ENCODE measurements at regions not wholly inside any gene's neighbourhood (a gene's known extent, or its start where the extent isn't known, plus 50 kb on each side); places are given as distances from the start of the nearest gene placed in this dataset.

GRCh38 chr9:20137425-20137824, 348.6 kb upstream of the SLC24A2 start:
- no peaks in the 10 kb centered on the region for H3K36me3 Mint-ChIP-seq (ENCODE audit: low read depth)
- no peaks in the 10 kb centered on the region for H3K27me3 Mint-ChIP-seq (ENCODE audit: low read depth)

GRCh38 chr9:20135119-20135697, 346.4 kb upstream of the SLC24A2 start:
- Mint-ChIP-seq H3K4me1 (peaks cover 8% of the 10 kb centered on the region), H3K4me3 (no peak overlapping the region), H3K27ac (ENCODE audit: unreplicated experiment) (no peak overlapping the region), H3K9me3 (no peaks in the 10 kb centered on the region), H3K27me3 (ENCODE audit: low read depth) (no peaks in the 10 kb centered on the region), H3K36me3 (ENCODE audit: low read depth) (no peaks in the 10 kb centered on the region)
- TF ChIP-seq CTCF (conservative IDR thresholded peaks at IDR 0.05): no peak
- DNase-seq (ENCODE audit: low read depth, low spot score): no peak

More at GRCh38 chr9:20137425-20137824, 348.6 kb upstream of the SLC24A2 start:
- no peak for TF ChIP-seq CTCF (conservative IDR thresholded peaks at IDR 0.05)
- H3K9me3 Mint-ChIP-seq: no peaks in the 10 kb centered on the region
- H3K4me1 Mint-ChIP-seq: peaks cover 8% of the 10 kb centered on the region
- DNase-seq (ENCODE audit: low read depth, low spot score): no peak
- H3K4me3 Mint-ChIP-seq: no peak overlapping the region
- H3K27ac Mint-ChIP-seq (ENCODE audit: unreplicated experiment): no peak overlapping the region

GRCh38 chr9:20125727-20126126, 336.9 kb upstream of the SLC24A2 start:
- Mint-ChIP-seq H3K4me3 (no peak overlapping the region), H3K9me3 (no peaks in the 10 kb centered on the region), H3K36me3 (ENCODE audit: low read depth) (no peaks in the 10 kb centered on the region), H3K27me3 (ENCODE audit: low read depth) (no peaks in the 10 kb centered on the region), H3K27ac (ENCODE audit: unreplicated experiment) (no peak overlapping the region), H3K4me1 (no peaks in the 10 kb centered on the region)
- no peak for TF ChIP-seq CTCF (conservative IDR thresholded peaks at IDR 0.05)
- DNase-seq (ENCODE audit: low read depth, low spot score): no peak

- no peak overlapping the region for H3K4me3 Mint-ChIP-seq
- H3K36me3 Mint-ChIP-seq (ENCODE audit: low read depth): peaks cover 5% of the 10 kb centered on the region
- DNase-seq (ENCODE audit: low read depth, low spot score): no peak
- no peak overlapping the region for H3K27ac Mint-ChIP-seq (ENCODE audit: unreplicated experiment)
- peaks cover 11% of the 10 kb centered on the region for H3K9me3 Mint-ChIP-seq
- no peaks in the 10 kb centered on the region for H3K4me1 Mint-ChIP-seq
- TF ChIP-seq CTCF (conservative IDR thresholded peaks at IDR 0.05): no peak
- H3K27me3 Mint-ChIP-seq (ENCODE audit: low read depth): no peaks in the 10 kb centered on the region
Measured at GRCh38 chr9:20119566-20119965, 330.7 kb upstream of the SLC24A2 start.

- TF ChIP-seq CTCF (conservative IDR thresholded peaks at IDR 0.05): no peak
- Mint-ChIP-seq H3K36me3 (ENCODE audit: low read depth) (peaks cover 5% of the 10 kb centered on the region), H3K4me1 (no peaks in the 10 kb centered on the region), H3K4me3 (no peak overlapping the region), H3K27ac (ENCODE audit: unreplicated experiment) (no peak overlapping the region), H3K9me3 (peaks cover 15% of the 10 kb centered on the region), H3K27me3 (ENCODE audit: low read depth) (no peaks in the 10 kb centered on the region)
- DNase-seq (ENCODE audit: low read depth, low spot score): no peak
Measured at GRCh38 chr9:20117986-20118385, 329.1 kb upstream of the SLC24A2 start.
